LNCaP clone FGC (cell line): ENCODE measurements at regions not wholly inside any gene's neighbourhood (a gene's known extent, or its start where the extent isn't known, plus 50 kb on each side); places are given as distances from the start of the nearest gene placed in this dataset.

Source experiments
- DNase-seq: peaks from one replicate; pipeline ENCODE4 v3.0.0-alpha.2; 2011; ENCODE audit warnings: low read depth
- H3K4me3 ChIP-seq: 2 replicates; pipeline ENCODE4 v1.5.1; 2011; ENCODE audit warnings: mild to moderate bottlenecking, low read depth, low read length, control low read depth
- TF ChIP-seq, protein P1 (sequence below): IDR thresholded peaks from 2 replicates; pipeline ENCODE4 v1.5.1; 2012; ENCODE audit warnings: mild to moderate bottlenecking; ENCODE audit not compliant: control insufficient read depth, insufficient read depth; ENCODE audit errors: extremely low read depth

DNA sequence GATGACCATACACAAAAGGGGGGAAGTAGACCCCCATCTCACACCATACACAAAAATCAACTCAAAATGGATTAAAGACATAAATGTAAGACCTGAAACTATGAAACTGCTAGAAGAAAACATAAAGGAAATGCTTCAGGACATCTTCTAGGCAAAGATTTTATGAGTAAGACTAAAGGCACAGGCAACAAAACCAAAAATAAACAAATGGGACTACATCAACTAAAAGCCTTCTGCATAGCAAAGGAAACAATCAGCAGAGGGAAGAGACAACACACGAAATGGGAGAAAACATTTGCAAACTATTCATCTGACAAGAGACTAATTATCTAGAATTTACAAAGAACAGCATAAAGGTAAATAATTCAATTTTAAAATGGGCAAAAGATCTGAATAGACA, 152.1 kb downstream of the AXIN2 start:
- DNase-seq: no peak
- no peak overlapping the region for H3K4me3 ChIP-seq
- TF ChIP-seq, protein P1, sequence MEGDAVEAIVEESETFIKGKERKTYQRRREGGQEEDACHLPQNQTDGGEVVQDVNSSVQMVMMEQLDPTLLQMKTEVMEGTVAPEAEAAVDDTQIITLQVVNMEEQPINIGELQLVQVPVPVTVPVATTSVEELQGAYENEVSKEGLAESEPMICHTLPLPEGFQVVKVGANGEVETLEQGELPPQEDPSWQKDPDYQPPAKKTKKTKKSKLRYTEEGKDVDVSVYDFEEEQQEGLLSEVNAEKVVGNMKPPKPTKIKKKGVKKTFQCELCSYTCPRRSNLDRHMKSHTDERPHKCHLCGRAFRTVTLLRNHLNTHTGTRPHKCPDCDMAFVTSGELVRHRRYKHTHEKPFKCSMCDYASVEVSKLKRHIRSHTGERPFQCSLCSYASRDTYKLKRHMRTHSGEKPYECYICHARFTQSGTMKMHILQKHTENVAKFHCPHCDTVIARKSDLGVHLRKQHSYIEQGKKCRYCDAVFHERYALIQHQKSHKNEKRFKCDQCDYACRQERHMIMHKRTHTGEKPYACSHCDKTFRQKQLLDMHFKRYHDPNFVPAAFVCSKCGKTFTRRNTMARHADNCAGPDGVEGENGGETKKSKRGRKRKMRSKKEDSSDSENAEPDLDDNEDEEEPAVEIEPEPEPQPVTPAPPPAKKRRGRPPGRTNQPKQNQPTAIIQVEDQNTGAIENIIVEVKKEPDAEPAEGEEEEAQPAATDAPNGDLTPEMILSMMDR: no peak

DNA sequence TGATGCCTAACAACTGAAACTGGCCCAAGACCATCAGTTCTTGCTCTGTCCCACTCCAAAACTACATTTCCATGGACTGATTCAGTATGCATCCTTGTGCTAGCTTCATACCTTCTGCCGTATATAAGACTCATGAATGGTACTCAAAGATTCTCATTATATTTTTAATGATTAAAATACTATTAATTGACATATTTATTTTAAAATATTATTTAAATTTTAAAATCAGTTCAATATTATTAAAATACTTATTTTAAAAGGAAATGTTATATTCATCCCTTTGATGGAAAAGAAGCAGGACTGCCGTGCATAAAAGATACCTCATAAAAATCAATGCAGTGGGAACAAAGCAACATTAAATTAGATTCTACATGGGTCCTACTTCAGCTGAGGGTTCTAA, 153.4 kb downstream of the AXIN2 start:
- no peak for DNase-seq
- TF ChIP-seq, protein P1: no peak
- H3K4me3 ChIP-seq: no peak overlapping the region

DNA sequence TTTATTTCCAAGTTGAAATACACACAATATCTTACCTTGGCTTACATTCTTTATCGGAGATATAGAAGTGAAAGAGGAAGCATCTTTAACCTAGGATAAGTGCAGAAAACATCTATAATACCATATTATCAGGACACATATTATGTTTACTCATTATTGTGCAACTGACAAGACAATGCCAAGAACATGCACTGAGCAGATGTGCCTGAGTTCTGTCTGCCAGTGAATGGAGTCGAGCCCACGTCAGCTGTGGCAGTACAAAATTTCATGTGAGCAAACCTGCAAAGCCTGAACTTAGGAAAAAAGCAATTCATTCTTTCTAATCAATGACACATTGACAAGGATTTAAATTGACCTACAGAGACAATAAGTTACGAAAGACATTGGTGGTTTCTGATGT, 154.4 kb downstream of the AXIN2 start:
- DNase-seq: no peak
- TF ChIP-seq, protein P1: no peak

DNA sequence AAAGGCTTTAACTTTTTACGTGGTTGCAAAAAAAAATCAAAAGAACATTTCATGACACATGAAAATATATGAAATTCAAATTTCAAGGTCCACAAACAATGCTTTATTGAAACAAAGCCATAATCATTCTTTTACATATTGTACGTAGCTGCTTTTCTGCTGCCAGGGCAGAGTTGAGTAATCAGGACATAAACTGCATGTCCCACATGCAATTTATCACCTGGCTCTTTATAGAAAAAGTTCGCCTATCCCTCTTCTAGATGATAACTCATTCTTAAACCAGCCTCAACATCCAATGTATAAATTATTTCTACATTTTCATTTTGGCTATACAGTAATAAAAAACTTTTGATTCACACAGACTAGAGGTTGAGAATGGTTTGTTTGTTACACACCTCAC, 154.9 kb downstream of the AXIN2 start:
- no peak overlapping the region for H3K4me3 ChIP-seq
- DNase-seq: no peak
- TF ChIP-seq, protein P1: no peak

More for the DNA sequence above, 154.4 kb downstream of the AXIN2 start:
- no peak overlapping the region for H3K4me3 ChIP-seq

DNA sequence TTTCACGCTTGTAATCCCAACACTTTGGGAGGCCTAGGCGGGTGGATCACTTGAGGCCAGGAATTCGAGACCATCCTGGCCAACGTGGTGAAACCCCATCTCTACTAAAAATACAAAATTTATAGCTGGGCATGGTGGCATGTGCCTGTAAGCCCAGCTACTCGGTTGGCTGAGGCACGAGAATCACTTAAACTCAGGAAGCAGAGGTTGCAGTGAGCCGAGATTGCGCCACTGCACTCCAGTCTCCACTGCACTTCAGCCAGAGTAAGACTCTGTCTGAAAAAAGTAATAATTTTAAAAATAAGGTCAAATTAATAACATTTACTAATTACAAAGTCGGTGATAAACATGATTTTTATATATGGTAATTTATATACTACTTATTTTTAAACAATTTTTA, 155.9 kb downstream of the AXIN2 start:
- no peak overlapping the region for H3K4me3 ChIP-seq
- DNase-seq: no peak
- TF ChIP-seq, protein P1: no peak

DNA sequence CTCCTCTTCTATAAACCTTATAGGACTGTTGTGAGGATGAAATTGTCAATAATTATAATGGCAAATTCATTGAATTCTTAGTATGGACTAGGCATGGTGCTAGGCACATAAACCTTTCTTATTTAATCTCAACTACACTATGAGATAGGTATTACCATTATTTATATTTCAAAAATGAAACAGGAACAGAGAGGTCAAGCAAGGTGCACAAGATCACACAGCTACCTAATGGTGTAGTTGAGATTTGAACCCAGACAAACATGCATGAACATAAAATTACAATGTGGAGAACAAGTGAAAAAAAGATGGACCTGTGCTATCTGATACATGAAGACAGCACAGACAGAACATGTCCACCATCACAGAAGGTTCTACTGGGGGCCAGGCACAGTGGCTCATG, 156.7 kb downstream of the AXIN2 start:
- no peak for DNase-seq
- TF ChIP-seq, protein P1: no peak
- no peak overlapping the region for H3K4me3 ChIP-seq

DNA sequence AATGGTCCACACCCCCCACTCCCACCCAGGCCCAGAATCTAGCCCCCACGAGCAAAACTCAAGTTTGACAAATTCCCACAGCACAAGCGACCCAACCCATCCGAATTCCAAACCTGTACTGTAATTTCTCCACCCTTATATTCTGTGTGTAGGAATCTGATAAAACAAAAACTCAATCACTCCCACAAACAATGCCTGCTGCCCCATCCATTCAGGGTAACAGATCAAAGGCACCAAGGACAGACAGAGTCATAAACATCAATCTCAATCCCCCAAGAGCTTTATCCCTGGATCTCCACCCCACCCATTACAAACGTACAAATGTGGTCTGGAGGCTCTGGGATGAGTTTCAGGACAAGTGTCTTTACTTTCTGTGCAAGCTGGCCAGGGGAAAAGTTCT, 157.8 kb downstream of the AXIN2 start:
- TF ChIP-seq, protein P1: no peak

More for the DNA sequence above, 157.8 kb downstream of the AXIN2 start:
- no peak overlapping the region for H3K4me3 ChIP-seq
- no peak for DNase-seq
